H1 (cell line): ENCODE measurements at regions not wholly inside any gene's neighbourhood (a gene's known extent, or its start where the extent isn't known, plus 50 kb on each side); places are given as distances from the start of the nearest gene placed in this dataset.

Source experiments
- POLR2A ChIP-seq, 2 experiments: IDR thresholded peaks; 1 replicate in 1 of 2; 2 replicates in 1 of 2; pipeline ENCODE4 v1.6.1; 2011; ENCODE audit warnings: low read depth in 2 of 2, low read length in 2 of 2, mild to moderate bottlenecking in 2 of 2; ENCODE audit errors: control extremely low read depth in 1 of 2
- SUZ12 ChIP-seq: fragments of 200-600 bp; sonication (generic); IDR thresholded peaks from 2 replicates; pipeline ENCODE4 v1.6.1; 2012; ENCODE audit warnings: mild to moderate bottlenecking, inconsistent platforms, low read length, moderate library complexity, mixed read lengths

DNA sequence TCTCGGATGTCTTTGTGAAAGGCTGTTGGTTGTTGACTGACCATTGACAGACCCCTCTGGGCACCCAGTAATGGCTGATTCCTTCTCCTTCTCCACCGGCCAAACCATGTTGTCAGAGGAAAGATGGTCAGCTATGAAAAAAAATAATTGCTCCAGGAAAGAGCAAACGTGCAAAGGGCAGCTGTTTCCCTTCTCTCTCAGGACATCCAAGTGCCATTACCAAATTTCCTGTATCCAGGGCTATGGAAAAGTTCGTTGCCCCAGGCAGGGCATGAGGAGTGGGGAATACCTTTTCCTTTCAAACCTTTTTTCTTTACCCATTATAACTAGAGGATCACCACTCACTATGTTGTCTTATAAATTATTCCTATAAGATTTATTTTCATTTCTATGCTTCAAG lies 321.5 kb upstream of the HNRNPA3 start (continued):
- TF ChIP-seq SUZ12, result no peak
- TF ChIP-seq POLR2A (IDR thresholded peaks at IDR 0.05; ENCODE audit: control extremely low read depth in 1 of 2, low read depth in 2 of 2, low read length in 2 of 2), result no peak
- TF ChIP-seq, all 59 proteins: peak for 0
